Stimulated activated CD8-positive, alpha-beta memory T cell treated with anti-CD3 and anti-CD28 coated beads, Interleukin-4, amount 100 ng/mL, for 1 hour (primary cell): ENCODE measurements at regions not wholly inside any gene's neighbourhood (a gene's known extent, or its start where the extent isn't known, plus 50 kb on each side); places are given as distances from the start of the nearest gene placed in this dataset.

Experiments
- DNase-seq, 2 donors: peaks; one replicate each; pipeline ENCODE4 v3.0.0-alpha.2; 2020; ENCODE audit warnings: low read depth in 2 of 2, low spot score in 1 of 2

GRCh38 chr5:133905424-133905823, 63.0 kb downstream of the C5orf15 start:
- no peak for DNase-seq

DNA sequence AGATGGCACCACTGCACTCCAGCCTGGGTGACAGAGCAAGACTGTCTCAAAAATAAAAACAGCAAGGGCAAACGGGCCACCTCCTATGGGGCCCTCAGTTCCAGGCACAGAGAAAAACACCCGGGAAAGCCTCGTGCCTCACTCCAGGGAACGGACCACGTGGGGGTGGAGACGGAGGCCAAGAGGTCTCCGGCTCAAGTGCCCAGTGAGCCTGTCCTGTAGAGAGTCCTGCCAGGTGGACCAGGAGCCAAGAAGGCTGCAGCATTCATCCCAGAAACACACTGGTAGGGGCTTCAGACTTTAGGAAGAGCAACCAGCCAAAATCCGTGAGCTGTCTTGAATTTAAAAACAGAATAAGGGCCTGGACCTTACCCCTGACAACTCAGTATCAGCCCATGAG, 63.8 kb downstream of the C5orf15 start:
- no peak for DNase-seq

GRCh38 chr5:133902511-133903118, 65.8 kb downstream of the C5orf15 start:
- no peak for DNase-seq

GRCh38 chr5:133900534-133901270, 67.7 kb downstream of the C5orf15 start:
- DNase-seq, result no peak

DNA sequence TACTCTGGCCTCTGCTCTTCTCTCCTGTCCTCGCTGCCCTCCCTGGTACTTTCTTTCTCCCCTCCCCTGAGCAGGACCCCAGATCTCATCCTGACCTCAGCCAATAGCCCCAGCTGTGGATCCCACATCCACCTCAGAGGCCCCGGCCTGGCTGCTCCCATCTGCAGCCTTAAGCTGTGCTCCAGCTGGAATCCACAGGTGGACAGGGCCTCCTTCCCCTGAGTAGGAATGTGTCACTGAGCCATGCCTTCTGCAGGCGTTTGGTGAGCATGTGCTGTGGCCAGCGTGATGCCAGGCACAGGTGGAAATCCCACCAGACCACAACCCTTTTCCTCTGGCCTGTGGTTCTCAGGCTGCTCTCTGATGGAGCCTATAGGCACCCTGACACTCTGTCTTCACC, 68.9 kb downstream of the C5orf15 start:
- DNase-seq, result no peak

DNA sequence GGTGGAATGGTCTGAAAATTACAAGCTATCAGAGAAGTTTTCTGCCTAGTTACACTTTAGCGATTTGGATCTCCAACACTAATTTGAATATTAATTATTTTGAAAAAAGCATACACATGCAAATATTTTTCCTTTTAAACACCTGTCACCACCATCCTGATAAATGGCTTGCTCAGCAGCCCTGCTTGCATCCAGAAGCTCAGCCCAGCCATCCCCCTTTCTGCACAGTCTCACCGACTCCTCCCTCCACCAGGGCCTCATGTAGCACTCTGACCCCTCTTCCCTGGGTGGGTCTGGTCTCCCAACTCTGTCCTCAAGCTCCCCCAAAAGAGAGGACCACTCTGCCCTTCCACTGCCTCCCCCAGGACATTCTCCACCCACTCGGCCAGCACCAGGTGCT, 70.0 kb downstream of the C5orf15 start:
- no peak for DNase-seq

DNA sequence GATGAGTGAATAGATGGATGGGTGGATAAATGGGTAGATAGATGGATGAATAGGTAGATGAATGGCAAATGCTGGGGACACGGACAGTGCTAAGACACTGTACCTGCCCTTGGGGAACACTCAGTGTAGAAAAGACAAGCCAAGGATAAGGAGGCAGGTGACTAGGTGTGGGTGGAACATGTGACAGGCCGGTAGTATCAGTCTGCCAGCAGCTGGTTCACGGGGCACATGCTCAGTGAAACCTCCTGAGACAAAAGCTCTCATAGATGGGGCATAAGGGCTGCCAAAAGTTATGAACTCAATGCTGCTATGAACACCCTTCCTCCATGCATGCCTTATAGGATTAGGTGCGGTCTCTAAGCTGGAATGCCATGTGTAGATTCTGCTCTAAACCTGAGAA, 71.0 kb downstream of the C5orf15 start:
- DNase-seq, result no peak

DNA sequence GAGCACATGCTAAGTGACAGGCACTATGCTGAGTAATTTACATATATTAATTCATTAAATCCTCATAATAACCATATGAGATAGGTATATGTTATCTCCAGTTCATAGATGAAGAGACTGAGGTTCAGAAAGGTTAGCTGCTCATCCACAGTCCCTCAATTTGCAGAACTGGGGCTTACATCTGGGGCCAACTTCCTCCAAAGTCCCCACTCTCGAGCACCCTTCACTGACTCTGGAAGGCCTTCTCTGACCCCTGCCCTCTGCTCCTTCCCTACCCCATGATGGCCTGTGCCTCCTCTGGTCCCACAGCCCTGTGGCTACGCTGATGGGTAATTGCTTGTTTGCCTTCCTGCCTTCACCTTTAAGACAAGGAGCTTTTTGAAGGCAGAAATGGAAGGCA, 71.6 kb downstream of the C5orf15 start:
- no peak for DNase-seq

DNA sequence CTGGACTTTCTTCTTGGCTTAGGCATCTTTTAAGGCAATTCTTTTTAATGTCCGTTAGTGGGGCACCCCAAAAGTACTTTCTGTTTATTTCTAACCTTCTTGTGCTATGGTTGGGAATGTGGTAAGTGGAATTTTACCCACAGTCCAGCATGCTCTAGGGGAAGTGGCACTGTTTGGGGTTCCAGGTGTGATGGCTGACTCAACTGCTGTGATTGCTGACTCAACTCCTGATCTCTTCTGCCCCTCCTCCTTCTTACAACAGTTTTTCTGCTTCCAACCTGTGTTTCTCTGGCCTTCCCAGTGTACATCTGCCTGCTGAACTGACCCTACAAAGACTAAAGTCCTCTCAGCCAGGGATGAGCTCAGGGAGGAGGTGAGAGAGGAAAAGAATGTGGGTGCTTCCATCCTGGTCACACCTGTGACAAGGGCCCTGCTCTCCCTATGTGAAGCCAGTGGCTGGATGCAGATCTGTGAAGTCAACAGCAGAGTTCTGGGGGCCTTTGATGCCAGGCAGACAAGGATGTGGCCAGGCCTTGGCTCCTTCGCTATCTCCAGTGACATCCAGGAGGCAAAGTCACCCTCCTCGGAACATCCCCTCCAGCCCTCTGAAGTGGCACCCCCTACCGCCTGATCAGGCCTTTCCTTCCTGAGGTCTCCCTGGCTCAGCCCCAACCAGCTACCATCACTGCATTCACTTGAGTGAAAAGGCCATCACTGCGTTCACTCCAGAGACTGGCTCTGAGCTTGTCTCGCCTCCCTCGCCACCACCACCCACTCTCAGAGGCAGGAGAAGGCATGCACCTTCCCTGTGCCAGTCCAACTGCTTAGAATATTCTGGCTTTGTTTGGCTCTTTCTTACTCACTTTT, 72.2 kb downstream of the C5orf15 start:
- no peak for DNase-seq

DNA sequence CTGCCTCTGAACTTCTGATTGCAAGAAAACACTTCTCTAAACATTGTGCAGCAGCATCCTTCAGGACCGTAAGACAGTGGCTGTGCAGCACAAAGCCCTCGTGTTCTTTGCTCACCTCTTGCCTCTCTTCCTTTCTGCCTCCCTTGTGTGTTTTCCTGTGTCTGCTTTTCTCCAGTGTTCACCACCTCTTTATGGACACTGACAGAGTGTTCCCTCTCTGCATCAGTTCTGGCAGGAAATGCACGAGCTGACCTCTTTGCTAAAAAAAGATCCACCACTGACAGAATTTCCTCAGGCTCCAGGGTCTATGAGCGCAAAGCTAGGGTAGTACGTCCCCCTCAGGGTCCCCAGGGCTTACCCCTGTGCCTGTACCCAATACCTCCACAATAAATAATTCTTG, 74.3 kb downstream of the C5orf15 start:
- no peak for DNase-seq

GRCh38 chr5:133892774-133893173, 75.7 kb downstream of the C5orf15 start:
- no peak for DNase-seq

DNA sequence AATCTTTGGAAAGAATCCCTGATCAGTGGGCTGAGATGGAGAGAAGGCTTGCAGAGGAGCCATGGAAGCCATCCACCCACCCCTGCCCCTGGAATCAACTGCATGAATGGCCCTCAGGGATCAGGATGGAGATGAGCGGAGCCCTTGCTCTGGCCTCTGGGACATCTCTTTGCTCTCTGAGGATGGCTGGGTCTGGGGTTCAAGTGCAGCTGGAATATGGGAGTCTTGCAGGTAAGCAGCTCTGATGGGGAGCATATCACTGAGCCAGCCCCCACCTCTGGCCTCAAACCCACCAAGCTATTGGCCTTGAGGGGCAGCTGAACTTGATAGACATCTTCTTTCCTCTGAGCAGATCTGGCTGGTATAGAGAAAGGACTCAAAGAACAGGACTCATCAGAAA, 76.1 kb downstream of the C5orf15 start:
- DNase-seq, result no peak

- DNase-seq, result no peak
Measured at GRCh38 chr5:133891390-133891789, 77.0 kb downstream of the C5orf15 start.

DNA sequence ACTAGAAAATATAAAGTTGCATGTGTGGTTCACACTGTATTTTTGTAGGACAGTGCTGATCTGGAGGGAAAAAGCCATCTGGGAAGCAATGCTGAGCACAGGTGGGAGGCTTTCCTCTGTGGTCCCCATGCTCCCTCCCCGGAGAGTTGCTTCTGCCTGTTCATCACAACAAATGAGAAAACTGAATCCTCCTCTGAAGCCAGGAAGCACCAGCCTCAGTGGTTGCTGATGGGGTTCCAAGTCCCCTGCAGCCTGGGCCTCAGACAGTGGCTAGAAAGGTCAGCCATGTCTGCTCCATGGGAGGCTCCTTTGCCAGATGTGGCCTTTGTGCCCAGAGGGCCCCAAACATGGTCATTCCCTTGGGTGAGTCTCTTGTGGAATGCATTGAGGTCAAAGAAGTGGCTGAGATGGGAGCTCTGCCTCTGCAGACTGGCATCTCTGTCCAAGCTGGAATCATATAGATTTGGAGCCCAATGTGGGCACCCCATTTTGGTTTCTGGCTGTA, 77.6 kb downstream of the C5orf15 start:
- no peak for DNase-seq

DNA sequence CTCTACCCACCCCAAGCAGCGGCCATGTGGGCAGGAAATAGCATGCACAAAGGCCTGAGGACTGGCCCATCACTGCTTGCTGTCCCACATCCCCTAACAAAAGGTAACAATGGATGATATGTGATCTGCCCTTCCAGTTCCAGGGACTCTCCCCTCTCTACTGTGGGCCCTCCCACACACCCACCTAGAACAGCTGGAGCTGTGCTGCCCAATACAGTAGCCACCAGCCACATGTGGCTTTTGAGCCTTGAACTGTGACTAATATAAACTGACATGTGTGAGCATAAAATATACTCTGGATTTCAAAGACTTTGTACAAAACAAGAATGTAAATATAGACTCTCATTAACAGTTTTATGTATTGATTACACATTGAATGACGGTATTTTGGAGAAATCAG, 78.1 kb downstream of the C5orf15 start:
- DNase-seq, result no peak

DNA sequence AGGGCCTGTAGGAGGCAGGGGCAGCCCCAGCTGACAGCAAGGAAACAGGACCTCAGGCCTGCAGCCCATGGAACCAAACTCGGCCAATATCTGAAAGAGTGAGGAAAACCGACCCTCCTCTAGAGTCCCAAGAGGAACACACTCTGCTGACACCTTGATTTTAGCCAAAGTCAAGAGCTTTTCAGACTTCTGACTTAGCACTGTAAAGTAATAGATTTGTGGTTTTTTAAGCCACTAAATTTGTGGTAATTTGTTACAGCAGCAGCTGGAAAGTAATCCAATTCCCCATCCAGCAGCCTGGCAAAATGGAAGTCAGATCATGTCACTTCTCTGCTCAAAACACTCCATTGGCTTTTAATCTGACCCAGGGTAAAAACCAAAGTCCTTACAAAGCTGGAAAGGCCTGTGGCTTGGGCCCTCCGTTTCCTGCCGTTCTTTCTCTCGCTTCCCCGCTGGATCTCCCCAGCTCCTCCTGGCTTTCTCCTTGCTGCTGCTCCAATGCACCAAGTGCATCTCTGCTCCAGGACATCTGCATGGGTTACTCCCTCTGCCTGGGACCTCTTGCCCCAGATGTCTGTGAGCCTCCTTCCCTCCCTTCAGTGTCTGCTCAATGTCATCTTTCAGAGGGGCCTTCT, 79.0 kb downstream of the C5orf15 start:
- DNase-seq, result no peak

GRCh38 chr5:133888625-133888991, 79.8 kb downstream of the C5orf15 start:
- no peak for DNase-seq

- DNase-seq, result no peak
Measured at GRCh38 chr5:133885566-133885965, 82.9 kb downstream of the C5orf15 start.

DNA sequence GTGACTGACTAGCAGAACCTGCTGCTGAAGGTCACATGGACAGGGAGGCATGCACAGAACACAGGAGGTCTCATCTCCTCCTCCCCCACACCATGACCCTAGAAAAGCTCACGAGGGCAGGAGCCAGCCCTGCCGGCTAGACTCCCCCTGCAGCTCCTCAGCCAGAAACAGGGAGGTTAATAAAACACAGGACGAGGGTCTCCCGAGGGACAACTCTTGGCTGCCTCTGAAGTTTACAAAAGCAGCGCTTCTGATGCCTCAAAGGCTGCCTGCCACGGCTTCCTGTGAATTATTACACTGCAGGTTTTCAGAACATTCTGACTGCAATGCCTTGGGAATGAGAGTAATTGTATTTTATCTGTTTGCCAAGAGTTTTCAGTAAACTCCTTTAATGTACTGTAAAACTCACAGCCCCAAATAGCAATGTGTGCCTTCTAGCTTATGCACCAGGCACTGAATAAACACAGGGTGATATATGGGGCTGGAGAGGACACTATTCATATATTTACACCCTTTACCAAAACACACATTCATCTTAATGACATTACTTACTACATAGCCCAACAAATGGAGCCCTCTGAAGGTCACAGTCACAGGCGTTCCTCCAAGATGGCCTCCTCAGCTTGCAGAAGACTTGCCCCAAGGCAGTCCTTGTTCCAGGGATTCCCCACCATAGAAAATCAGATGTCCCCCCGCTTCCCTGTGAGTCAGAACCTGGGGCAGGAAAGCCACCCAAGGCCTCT, 83.7 kb downstream of the C5orf15 start:
- no peak for DNase-seq

DNA sequence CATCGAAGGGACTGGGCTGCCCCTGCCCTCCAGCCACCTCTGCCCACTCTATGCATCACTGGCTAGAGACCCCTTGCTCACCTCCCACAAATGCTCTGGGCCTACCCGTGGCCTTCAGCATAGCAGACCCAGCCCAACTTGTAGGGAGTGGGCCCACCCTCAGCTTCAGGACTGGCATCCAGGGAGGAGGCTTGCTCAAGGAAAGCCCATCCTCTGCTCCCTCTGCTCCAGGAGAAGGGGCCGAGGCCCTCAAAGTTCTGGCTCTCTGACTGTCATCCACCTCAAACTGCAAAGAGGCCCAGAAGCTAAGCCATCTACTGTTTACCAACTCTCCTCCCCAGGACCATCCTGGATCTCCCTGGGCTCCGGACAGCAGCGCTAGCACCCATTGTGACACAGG, 84.5 kb downstream of the C5orf15 start:
- DNase-seq, result no peak

DNA sequence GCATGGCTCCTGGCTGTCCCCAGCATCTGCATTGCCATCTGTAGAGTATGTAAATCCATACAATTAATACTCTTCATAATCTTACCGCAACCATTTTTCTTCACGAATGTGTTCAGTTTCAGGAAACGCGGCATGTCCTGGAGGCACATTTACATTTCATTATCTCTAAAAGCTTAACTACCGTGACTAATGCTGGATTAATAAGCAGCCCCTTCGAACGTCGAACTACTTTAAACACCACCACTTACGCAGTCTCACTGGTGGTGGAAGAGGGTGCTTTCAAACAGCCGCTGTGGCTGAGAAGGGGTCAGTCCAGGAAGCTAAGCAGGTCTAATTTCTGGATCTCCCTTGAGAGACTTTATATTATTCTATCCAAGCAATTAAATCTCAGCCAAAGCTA, 85.6 kb downstream of the C5orf15 start:
- DNase-seq, result no peak
